ENCODE measurements at regions not wholly inside any gene's neighbourhood (a gene's known extent, or its start where the extent isn't known, plus 50 kb on each side); places are given as distances from the start of the nearest gene placed in this dataset.

DNA sequence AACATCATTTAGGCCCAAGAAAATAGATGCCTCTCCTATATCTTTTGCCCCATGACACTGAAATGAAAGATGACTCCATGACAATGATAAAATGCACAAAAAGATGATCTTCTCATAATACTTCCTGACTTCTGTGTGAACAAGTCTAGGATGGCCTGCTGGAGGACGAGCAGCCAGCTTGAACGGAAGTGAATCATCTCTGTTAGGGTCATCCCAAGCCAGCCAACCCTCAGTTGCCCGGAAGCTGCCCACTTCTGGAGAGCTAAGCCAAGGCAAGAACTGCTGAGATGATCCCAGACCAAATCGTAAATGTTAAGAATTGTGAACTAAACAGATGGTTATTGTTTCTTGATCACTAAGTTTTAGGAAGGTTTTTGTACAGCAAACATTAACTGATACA, 249.7 kb upstream of the HS3ST5 start:
- Histone ChIP-seq H3K9me1 (ENCODE audit: control insufficient read depth, insufficient read depth, low read length) (no peaks in the 10 kb centered on the region), H3K36me3 (ENCODE audit: control insufficient read depth, insufficient read depth, low read length) (no peaks in the 10 kb centered on the region), H3K9ac (ENCODE audit: insufficient read depth in 1 of 2, low read depth in 2 of 2, low read length in 2 of 2) (no peak overlapping the region), H3K79me2 (ENCODE audit: control insufficient read depth, insufficient read depth, low read length) (no peaks in the 10 kb centered on the region), H3K9me3 (replicated peaks; ENCODE audit: control insufficient read depth, insufficient read depth, low read depth, low read length) (no peaks in the 10 kb centered on the region), H3K4me3 (no peak overlapping the region), H3K4me2 (ENCODE audit: insufficient read depth, low read length) (no peak overlapping the region), H2AFZ (ENCODE audit: low read depth, low read length) (no peak overlapping the region), H4K20me1 (replicated peaks; ENCODE audit: control insufficient read depth, insufficient read depth, low read length) (no peaks in the 10 kb centered on the region), H3K27me3 (ENCODE audit: control insufficient read depth in 2 of 2, insufficient read depth in 2 of 2, low read length in 2 of 2) (no peaks in the 10 kb centered on the region), H3K27ac (ENCODE audit: extremely low read depth, low read depth, low read length) (no peak overlapping the region), H3K4me1 (replicated peaks in 1 of 2; ENCODE audit: control insufficient read depth in 2 of 2, insufficient read depth in 2 of 2, low read length in 2 of 2) (no peaks in the 10 kb centered on the region)
- WGBS (ENCODE audit: insufficient coverage, low coverage, missing lambda C conversion rate), result 0% methylated on average over 4 of the region's 4 CpGs
- TF ChIP-seq ZNF384 (IDR thresholded peaks at IDR 0.05; ENCODE audit: low read depth, low read length) (no peak), NR4A1 (CRISPR knock-in tag; IDR thresholded peaks at IDR 0.05) (no peak), NR4A1 (tag; IDR thresholded peaks at IDR 0.05) (no peak), ZNF24 (IDR thresholded peaks at IDR 0.05) (no peak), PPARD (CRISPR knock-in tag; IDR thresholded peaks at IDR 0.05) (no peak), RCOR1 (IDR thresholded peaks at IDR 0.05; ENCODE audit: borderline replicate concordance in 1 of 2, low read depth in 2 of 2, low read length in 2 of 2) (no peak), ZNF699 (CRISPR knock-in tag; IDR thresholded peaks at IDR 0.05; ENCODE audit: insufficient replicate concordance) (no peak), RFX1 (IDR thresholded peaks at IDR 0.05) (no peak), EP300 (IDR thresholded peaks at IDR 0.05; ENCODE audit: low read length) (no peak), ILF3 (IDR thresholded peaks at IDR 0.05; ENCODE audit: borderline replicate concordance) (no peak), BHLHE40 (IDR thresholded peaks at IDR 0.05; ENCODE audit: low read length) (no peak), ERF (CRISPR knock-in tag; IDR thresholded peaks at IDR 0.05) (no peak), SMARCB1 (IDR thresholded peaks at IDR 0.05; ENCODE audit: insufficient read length, low read depth) (no peak), ZNF77 (CRISPR knock-in tag; IDR thresholded peaks at IDR 0.05) (no peak), MCM3 (IDR thresholded peaks at IDR 0.05) (no peak), FOXP1 (CRISPR knock-in tag; IDR thresholded peaks at IDR 0.05) (no peak), ZC3H4 (CRISPR knock-in tag; IDR thresholded peaks at IDR 0.05; ENCODE audit: borderline replicate concordance) (no peak)
- TF ChIP-seq, protein P1, sequence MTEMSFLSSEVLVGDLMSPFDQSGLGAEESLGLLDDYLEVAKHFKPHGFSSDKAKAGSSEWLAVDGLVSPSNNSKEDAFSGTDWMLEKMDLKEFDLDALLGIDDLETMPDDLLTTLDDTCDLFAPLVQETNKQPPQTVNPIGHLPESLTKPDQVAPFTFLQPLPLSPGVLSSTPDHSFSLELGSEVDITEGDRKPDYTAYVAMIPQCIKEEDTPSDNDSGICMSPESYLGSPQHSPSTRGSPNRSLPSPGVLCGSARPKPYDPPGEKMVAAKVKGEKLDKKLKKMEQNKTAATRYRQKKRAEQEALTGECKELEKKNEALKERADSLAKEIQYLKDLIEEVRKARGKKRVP (CRISPR knock-in tag; IDR thresholded peaks at IDR 0.05), result no peak
- TF ChIP-seq, protein P2, sequence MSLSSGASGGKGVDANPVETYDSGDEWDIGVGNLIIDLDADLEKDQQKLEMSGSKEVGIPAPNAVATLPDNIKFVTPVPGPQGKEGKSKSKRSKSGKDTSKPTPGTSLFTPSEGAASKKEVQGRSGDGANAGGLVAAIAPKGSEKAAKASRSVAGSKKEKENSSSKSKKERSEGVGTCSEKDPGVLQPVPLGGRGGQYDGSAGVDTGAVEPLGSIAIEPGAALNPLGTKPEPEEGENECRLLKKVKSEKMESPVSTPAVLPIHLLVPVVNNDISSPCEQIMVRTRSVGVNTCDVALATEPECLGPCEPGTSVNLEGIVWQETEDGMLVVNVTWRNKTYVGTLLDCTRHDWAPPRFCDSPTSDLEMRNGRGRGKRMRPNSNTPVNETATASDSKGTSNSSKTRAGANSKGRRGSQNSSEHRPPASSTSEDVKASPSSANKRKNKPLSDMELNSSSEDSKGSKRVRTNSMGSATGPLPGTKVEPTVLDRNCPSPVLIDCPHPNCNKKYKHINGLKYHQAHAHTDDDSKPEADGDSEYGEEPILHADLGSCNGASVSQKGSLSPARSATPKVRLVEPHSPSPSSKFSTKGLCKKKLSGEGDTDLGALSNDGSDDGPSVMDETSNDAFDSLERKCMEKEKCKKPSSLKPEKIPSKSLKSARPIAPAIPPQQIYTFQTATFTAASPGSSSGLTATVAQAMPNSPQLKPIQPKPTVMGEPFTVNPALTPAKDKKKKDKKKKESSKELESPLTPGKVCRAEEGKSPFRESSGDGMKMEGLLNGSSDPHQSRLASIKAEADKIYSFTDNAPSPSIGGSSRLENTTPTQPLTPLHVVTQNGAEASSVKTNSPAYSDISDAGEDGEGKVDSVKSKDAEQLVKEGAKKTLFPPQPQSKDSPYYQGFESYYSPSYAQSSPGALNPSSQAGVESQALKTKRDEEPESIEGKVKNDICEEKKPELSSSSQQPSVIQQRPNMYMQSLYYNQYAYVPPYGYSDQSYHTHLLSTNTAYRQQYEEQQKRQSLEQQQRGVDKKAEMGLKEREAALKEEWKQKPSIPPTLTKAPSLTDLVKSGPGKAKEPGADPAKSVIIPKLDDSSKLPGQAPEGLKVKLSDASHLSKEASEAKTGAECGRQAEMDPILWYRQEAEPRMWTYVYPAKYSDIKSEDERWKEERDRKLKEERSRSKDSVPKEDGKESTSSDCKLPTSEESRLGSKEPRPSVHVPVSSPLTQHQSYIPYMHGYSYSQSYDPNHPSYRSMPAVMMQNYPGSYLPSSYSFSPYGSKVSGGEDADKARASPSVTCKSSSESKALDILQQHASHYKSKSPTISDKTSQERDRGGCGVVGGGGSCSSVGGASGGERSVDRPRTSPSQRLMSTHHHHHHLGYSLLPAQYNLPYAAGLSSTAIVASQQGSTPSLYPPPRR (CRISPR knock-in tag; IDR thresholded peaks at IDR 0.05; ENCODE audit: borderline replicate concordance), result no peak
- TF ChIP-seq, protein P3, sequence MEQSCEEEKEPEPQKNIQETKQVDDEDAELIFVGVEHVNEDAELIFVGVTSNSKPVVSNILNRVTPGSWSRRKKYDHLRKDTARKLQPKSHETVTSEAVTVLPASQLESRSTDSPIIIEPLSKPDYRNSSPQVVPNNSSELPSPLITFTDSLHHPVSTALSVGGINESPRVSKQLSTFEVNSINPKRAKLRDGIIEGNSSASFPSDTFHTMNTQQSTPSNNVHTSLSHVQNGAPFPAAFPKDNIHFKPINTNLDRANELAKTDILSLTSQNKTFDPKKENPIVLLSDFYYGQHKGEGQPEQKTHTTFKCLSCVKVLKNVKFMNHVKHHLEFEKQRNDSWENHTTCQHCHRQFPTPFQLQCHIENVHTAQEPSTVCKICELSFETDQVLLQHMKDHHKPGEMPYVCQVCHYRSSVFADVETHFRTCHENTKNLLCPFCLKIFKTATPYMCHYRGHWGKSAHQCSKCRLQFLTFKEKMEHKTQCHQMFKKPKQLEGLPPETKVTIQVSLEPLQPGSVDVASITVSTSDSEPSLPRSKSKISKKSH (CRISPR knock-in tag; IDR thresholded peaks at IDR 0.05), result no peak
- BruUV-seq (replicated peaks), result no TSS peak
- in situ Hi-C loops (cut with MboI), result no loop called here
- intact Hi-C loops (cut with micrococcal nuclease), result no loop called here
- ChIA-PET CTCF (ENCODE audit: low intra/inter-chr PET ratio) (no interaction called here), POLR2A (no interaction called here)
- no peak for ATAC-seq
- no peak for DNase-seq (ENCODE audit: extremely low read depth in 1 of 4, low spot score in 3 of 4)
- FAIRE-seq, result no peak

Measured in K562 (cell line).